Medulla oblongata (tissue), 1 donor: ENCODE measurements at regions not wholly inside any gene's neighbourhood (a gene's known extent, or its start where the extent isn't known, plus 50 kb on each side); places are given as distances from the start of the nearest gene placed in this dataset.

Experiments used
- DNase-seq: peaks from one replicate; pipeline ENCODE4 v3.0.0-alpha.2; 2015; ENCODE audit errors: extremely low spot score

GRCh38 chr9:135219676-135220600 is 132.5 kb downstream of the OLFM1 start:
- no peak for DNase-seq

DNA sequence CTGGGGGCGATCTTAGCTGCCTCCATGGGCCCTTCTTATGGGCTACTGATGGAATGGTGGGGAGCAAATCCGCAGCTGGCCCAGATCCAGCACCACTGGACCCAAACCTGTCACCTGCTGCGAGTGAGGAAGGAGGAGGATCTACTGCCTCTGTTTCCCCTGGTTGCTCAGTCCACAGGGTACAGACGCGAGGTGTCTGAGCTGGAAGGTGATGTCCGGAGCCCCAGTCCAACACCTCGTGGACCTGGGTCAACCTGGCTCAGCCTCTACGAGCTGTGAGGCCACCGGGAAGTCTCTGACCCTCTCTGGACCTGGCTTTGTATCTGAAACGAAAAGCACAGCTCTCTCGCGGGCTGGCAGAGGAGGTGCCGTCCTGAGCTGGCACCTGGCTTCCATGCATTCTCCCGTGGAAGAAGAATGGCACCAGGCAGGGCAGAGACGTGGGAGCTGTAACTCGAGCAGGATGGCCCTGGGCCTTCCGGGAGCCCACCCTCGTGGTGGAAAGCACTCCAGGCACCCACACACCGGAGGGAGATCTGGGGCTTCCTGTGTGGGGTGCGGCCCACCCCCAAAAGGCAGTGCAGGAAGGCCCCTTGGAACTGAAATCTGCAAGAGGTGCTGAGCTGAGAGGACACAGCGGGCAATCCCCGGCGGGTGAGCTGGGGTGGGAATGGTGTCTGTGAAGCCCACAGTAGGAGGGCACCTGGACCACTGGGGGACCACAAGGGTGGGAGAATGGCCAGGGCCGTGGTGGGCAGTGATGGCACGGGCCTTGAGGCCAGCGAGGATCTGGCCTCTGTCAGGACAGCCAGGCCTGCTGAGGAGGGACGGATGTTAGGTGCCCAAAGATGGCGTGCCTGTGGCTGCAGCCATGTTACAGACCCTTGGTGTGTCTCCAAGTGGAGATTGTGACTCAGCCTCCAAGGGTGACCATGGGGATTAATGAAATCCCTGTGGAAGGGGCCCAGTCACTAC is 133.4 kb downstream of the OLFM1 start:
- DNase-seq = no peak

DNA sequence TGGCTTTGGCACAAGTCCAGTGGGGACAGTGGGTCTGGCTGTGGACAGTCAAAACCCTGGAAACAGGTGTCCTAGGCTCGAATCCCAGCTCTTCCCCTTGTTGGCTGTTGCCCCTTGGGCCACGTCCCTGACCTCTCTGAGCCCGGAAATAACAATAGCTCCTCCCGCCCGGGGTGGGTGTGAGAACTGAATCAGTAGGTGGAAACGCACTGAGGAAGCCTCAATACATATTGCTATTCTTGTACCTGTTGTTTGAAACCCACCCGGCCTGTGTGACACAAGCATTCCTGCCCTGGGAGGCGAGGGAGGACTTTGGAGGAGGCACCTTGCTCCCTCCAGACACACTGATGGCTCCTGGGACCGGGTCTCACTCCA is 134.1 kb downstream of the OLFM1 start:
- DNase-seq = no peak

DNA sequence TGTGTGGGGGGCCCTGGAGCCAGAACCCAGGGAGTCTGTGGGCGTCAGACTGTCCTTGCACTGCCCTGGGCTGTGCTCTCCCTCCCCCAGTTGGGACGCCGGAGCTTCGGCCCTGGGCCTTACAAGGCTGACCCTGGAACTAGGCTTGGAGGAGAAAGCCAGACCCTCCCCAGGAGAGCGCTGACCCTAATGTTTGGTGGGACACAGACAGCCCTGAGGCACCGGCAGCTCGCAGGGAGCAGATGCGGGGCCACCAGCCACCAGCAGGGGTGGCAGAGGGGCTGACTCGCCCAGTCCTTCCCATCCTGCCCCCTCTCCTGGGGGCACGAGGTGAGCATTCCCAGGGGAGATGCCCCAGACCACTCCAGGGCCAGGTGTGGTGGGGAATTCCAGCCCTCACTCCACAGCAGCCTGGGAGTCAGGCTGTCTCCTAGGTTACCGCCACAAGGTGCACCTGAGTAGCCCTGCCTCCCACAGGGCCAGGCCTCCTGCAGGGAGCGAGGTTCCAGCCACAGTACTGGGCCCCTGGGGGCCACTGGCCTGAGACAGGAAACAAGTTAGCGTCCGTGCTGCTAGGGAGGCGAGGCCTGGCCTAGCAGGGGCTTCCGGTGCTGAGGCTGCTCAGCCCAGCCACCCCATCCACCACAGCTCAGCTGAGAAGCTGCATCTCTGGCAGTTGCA is 134.6 kb downstream of the OLFM1 start:
- no peak for DNase-seq

DNA sequence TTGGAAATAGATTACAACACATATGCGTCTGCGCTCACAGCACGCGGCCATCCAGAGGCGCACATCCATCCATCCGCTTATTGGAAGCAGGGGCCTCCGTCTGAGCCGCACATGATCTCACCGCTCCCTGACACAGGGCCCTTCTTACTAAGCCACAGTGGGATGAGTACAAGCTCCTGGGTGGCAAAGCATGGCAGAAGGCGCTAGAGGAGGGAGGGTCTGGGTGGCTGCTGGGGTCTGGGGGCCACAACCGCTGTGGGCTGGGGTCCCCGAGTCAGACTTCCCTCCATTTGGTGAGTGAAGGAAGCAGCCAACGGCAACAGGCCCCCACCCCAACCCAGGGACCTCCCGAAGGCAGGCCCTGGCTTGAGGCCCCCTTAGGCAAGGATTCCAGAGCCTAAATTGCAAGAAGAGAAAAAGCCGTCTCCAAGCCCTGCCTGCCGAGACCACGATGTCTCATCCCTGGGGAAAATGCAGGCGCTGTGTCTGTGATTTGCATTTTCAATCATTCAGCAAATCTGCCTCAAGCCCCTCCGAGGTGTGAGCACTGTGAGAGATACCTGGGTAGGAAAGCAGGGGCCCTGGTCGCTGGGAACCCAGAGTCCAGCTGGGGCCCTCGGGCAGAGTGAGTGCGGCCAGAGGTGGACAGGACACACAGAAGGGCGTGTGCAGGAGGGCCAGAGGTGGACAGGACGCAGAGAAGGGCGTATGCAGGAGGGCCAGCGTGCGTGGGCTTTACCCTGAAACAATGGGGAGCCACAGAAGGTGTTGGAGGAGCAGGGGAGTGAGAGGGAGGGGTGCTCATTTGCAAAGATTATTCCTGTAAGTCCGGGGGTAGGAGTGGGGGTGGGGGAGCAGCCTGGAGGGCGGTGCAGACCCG is 135.7 kb downstream of the OLFM1 start:
- no peak for DNase-seq

DNA sequence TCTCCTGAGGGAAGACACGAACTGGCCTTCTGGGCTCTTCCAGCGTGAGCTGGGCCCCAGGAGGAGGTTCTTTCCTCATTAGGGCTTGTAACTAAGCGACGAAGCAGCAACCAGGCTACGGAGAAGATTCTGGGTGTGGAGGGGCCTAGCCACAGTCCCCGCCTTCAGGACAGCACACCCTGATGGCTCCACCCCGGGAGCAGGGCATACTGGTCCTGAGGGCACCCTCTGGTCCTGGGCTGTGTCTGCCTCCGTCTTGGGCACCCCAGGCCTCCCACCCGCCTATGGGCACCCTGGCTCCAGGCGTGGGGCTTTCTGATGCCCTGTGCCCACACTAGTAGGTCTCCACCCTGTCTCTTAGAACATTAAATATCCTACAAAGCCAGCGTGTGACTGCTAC is 136.4 kb downstream of the OLFM1 start:
- no peak for DNase-seq

GRCh38 chr9:135224286-135224877 is 136.9 kb downstream of the OLFM1 start:
- DNase-seq = no peak

GRCh38 chr9:135224921-135225541 is 137.6 kb downstream of the OLFM1 start:
- DNase-seq = no peak

DNA sequence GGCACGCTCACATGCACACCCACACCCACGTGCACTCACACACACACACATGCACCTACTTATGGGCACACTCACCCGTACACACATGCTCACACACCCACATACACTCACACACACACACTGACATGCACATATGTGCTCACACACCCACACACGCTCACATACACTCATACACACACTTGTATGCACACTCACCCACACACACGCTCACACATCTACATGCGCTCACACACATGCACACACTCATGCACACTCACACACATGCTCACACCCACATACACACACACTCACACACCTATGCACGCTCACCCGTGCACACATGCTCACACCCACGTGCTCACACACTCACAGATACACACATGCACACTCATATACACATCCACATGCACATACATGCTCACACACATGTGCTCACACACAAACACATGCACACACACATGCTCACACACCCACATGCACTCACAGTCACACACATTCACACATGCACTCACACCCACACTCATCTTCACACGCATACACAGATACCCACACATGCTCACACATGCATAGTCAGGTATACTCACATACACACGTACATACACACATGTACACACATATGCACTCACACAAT is 138.3 kb downstream of the OLFM1 start:
- DNase-seq = no peak

DNA sequence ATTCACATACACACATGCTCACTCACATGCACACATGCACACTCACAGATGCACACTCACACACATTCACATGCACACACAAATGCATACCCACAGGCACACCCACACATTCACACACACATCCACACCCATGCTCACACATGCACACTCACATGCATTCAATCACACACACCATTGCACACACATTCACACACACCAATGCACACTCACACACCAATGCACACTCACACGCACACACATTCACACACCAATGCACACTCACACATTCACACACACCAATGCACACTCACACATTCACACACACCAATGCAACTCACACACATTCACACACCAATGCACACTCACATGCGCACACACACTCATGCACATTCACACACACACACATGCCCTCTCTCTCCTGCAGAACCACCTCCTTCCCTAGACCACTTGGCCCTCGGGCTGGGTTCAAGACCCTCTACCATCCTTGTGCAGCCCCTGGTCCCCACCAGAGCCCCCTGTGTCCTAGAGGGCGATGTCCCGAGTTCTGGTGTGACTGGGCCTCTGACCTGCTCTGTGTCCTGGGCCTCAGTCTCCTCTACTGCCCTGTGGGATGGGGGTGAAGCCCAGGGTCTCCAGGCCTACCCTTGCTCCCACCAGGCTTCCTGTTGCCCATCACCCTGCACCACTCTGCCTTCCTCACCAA is 139.0 kb downstream of the OLFM1 start:
- DNase-seq = no peak

GRCh38 chr9:135227641-135228251 is 140.3 kb downstream of the OLFM1 start:
- DNase-seq = no peak

- no peak for DNase-seq
Observed at GRCh38 chr9:135228345-135228982, 141.0 kb downstream of the OLFM1 start.

DNA sequence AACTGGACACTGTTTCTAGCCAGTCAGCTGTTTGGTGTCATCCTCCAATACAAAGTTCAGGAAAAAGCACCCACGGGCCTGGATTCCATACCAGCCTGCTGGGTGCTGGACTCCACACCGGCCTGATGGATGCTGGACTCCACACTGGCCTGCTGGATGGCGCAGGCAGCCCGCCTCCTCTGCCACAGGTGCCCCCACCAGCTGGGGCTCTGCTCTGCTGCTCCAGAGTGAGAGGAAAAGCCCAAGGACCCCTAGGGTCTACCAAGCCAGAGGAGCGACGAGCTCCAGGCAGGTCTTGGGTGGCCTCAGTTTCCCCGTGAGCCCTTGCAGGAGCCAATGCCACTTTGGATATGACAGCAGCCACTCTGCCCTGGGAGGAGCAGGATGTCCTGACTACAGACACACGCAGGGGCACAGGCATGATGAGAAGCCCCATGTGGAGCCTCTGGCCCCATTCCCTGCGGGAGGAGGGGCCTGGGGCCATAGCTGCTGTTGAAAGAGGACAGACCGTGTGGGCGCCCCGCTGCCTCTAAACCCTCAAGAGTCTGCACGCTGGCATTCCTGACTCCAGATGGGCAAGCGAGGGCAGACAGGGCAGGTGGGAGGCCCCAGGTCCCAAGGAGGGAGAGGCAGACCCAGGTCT is 141.6 kb downstream of the OLFM1 start:
- no peak for DNase-seq

- no peak for DNase-seq
Observed at GRCh38 chr9:135229701-135230385, 142.4 kb downstream of the OLFM1 start.

DNA sequence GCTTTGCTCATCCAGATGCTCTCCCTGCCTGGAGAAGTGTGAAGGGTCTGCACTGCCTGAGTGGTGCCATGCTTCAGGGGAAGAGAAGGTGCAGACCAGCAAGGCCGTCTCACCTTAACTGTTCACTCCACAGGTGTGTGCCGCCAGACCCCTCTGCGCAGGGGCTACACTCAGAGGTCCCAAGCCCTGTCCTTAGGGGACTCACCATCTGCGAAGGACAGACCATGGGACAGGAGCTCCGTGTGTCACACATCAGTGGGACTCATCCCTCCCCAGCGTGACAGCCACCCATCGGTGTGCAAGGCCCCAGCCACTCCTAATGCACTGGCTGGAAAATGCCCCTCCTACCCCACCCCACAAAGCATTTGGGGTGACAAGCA is 142.9 kb downstream of the OLFM1 start:
- DNase-seq = no peak

DNA sequence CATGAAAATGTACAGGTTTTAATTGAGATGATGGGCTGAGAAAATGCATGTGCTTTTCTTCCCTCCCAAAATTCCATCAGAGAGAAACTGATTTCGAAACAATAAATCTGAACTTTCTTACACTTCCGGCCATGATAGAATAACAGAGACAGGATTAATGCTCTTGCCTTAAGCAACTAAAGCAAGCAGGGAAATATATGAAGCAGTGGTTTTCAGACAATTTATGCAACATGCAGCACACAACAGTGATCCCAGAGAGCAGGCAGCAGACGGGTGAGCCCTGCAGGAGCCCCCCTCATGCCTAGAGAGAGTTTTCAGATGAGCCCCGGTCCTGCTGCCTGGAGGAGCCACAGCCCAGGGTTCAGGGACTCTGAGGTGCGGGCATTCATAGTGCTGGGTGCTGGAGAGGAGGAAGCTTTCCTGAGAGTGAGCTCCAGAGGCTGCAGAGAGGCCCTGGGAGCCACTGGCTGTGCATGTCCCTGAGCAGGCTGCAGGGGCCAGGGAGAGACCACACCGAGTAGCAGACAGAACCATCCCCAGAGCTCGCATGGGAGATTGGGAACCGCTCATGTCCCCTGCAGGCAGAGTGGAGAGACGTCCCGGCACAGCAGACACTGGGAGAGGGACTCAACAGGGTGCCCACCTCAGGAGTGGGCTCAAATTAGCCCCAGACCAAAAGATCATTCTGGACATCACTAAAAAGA is 143.5 kb downstream of the OLFM1 start:
- no peak for DNase-seq
